ENCODE measurements at regions not wholly inside any gene's neighbourhood (a gene's known extent, or its start where the extent isn't known, plus 50 kb on each side); places are given as distances from the start of the nearest gene placed in this dataset.

- TF ChIP-seq CTCF (IDR thresholded peaks at IDR 0.05), result no peak
- Mint-ChIP-seq H3K4me1 (ENCODE audit: unreplicated experiment) (peaks cover 22% of the 10 kb centered on the region), H3K36me3 (ENCODE audit: unreplicated experiment) (no peaks in the 10 kb centered on the region), H3K27me3 (ENCODE audit: unreplicated experiment) (no peaks in the 10 kb centered on the region), H3K4me3 (ENCODE audit: unreplicated experiment) (no peak overlapping the region), H3K9me3 (ENCODE audit: unreplicated experiment) (peaks cover 7% of the 10 kb centered on the region), H3K27ac (ENCODE audit: unreplicated experiment) (peak overlapping the region; percentile 64)
- no peak for DNase-seq (ENCODE audit: extremely low spot score, unreplicated experiment)
Observed at GRCh38 chrX:34884817-34885216, 57.8 kb upstream of the FAM47B start.

- H3K4me1 Mint-ChIP-seq (ENCODE audit: unreplicated experiment), result peaks cover 13% of the 10 kb centered on the region
- TF ChIP-seq CTCF (IDR thresholded peaks at IDR 0.05), result no peak
- H3K9me3 Mint-ChIP-seq (ENCODE audit: unreplicated experiment), result peaks cover 9% of the 10 kb centered on the region
- no peak overlapping the region for H3K27ac Mint-ChIP-seq (ENCODE audit: unreplicated experiment)
- no peak overlapping the region for H3K4me3 Mint-ChIP-seq (ENCODE audit: unreplicated experiment)
- no peak for DNase-seq (ENCODE audit: extremely low spot score, unreplicated experiment)
- no peaks in the 10 kb centered on the region for H3K36me3 Mint-ChIP-seq (ENCODE audit: unreplicated experiment)
- no peaks in the 10 kb centered on the region for H3K27me3 Mint-ChIP-seq (ENCODE audit: unreplicated experiment)
Observed at GRCh38 chrX:34886011-34886410, 56.6 kb upstream of the FAM47B start.

GRCh38 chrX:34891391-34891790, 51.2 kb upstream of the FAM47B start:
- DNase-seq (ENCODE audit: extremely low spot score, unreplicated experiment), result no peak
- Mint-ChIP-seq H3K4me3 (ENCODE audit: unreplicated experiment) (no peak overlapping the region), H3K9me3 (ENCODE audit: unreplicated experiment) (peaks cover 9% of the 10 kb centered on the region)

More at GRCh38 chrX:34891391-34891790, 51.2 kb upstream of the FAM47B start:
- Mint-ChIP-seq H3K27ac (ENCODE audit: unreplicated experiment) (no peak overlapping the region), H3K27me3 (ENCODE audit: unreplicated experiment) (no peaks in the 10 kb centered on the region), H3K36me3 (ENCODE audit: unreplicated experiment) (no peaks in the 10 kb centered on the region), H3K4me1 (ENCODE audit: unreplicated experiment) (peaks cover 2% of the 10 kb centered on the region)
- no peak for TF ChIP-seq CTCF (IDR thresholded peaks at IDR 0.05)

All from osteocyte (in vitro differentiated cells).